GM23338 (cell line): ENCODE measurements at regions not wholly inside any gene's neighbourhood (a gene's known extent, or its start where the extent isn't known, plus 50 kb on each side); places are given as distances from the start of the nearest gene placed in this dataset.

Source experiments
- ATAC-seq: fragments of 200-7000 bp; cut with Tn5 transposase; 3 replicates; pipeline ENCODE4 v1.9.1; 2020
- DNase-seq: peaks from one replicate; pipeline ENCODE4 v3.0.0-alpha.2; 2015; ENCODE audit warnings: low spot score
- H2AFZ ChIP-seq: fragments of 200-600 bp; sonication (generic); 2 replicates; pipeline ENCODE4 v1.8.0; 2016; ENCODE audit warnings: antibody characterized with exemption, mild to moderate bottlenecking, moderate library complexity
- H3F3A ChIP-seq: fragments of 200-600 bp; sonication (generic); replicated peaks from 2 replicates; pipeline ENCODE4 v1.8.0; 2017; ENCODE audit warnings: antibody characterized with exemption, mixed run types, low read depth
- H3K27ac ChIP-seq: fragments of 200-600 bp; sonication (generic); 2 replicates; pipeline ENCODE4 v1.6.1; 2016; ENCODE audit warnings: low read depth
- H3K27me3 ChIP-seq: fragments of 200-600 bp; sonication (generic); 2 replicates; pipeline ENCODE4 v1.8.0; 2016; ENCODE audit warnings: mild to moderate bottlenecking, mixed run types, moderate library complexity; ENCODE audit not compliant: insufficient read depth
- H3K36me3 ChIP-seq: fragments of 200-600 bp; sonication (generic); 2 replicates; pipeline ENCODE4 v1.8.0; 2016; ENCODE audit warnings: mild to moderate bottlenecking; ENCODE audit not compliant: insufficient read depth
- H3K4me1 ChIP-seq: fragments of 200-600 bp; sonication (generic); 2 replicates; pipeline ENCODE4 v1.8.0; 2016; ENCODE audit warnings: mild to moderate bottlenecking, moderate library complexity; ENCODE audit not compliant: insufficient read depth
- H3K4me2 ChIP-seq: fragments of 200-600 bp; sonication (generic); 2 replicates; pipeline ENCODE4 v1.7.1; 2017; ENCODE audit warnings: mixed run types
- H3K4me3 ChIP-seq: fragments of 200-600 bp; sonication (generic); 2 replicates; pipeline ENCODE4 v1.6.1; 2016; ENCODE audit warnings: mixed run types
- H3K79me2 ChIP-seq: fragments of 200-600 bp; sonication (generic); replicated peaks from 2 replicates; pipeline ENCODE4 v1.8.0; 2017; ENCODE audit warnings: mild to moderate bottlenecking; ENCODE audit not compliant: insufficient read depth
- H3K9me2 ChIP-seq: fragments of 200-600 bp; sonication (generic); 2 replicates; pipeline ENCODE4 v1.8.0; 2017; ENCODE audit not compliant: insufficient read depth
- H4K20me1 ChIP-seq: fragments of 200-600 bp; sonication (generic); replicated peaks from 2 replicates; pipeline ENCODE4 v1.8.0; 2017; ENCODE audit warnings: mild to moderate bottlenecking; ENCODE audit not compliant: insufficient read depth
- H3K27ac Mint-ChIP-seq: 2 replicates; pipeline ENCODE4 v1.8.0; 2020; ENCODE audit warnings: inconsistent platforms, mild to moderate bottlenecking, moderate library complexity, mixed read lengths
- H3K27me3 Mint-ChIP-seq: 3 replicates; pipeline ENCODE4 v1.8.0; 2022; ENCODE audit warnings: low read depth, mild to moderate bottlenecking, moderate library complexity, mixed read lengths, inconsistent platforms; ENCODE audit not compliant: insufficient read depth, poor library complexity
- H3K36me3 Mint-ChIP-seq: 3 replicates; pipeline ENCODE4 v1.8.0; 2021; ENCODE audit warnings: low read depth, mild to moderate bottlenecking, inconsistent platforms, moderate library complexity, mixed read lengths
- H3K4me1 Mint-ChIP-seq: 3 replicates; pipeline ENCODE4 v1.8.0; 2020; ENCODE audit warnings: mild to moderate bottlenecking, inconsistent platforms, mixed read lengths
- H3K4me3 Mint-ChIP-seq: 3 replicates; pipeline ENCODE4 v1.8.0; 2021; ENCODE audit warnings: moderate library complexity, mild to moderate bottlenecking, inconsistent platforms, mixed read lengths
- H3K9me3 Mint-ChIP-seq: 3 replicates; pipeline ENCODE4 v1.8.0; 2020; ENCODE audit warnings: moderate library complexity, mild to moderate bottlenecking, inconsistent platforms, mixed read lengths
- CREB1 ChIP-seq: fragments of 250-450 bp; sonication (Bioruptor Pico); IDR thresholded peaks from 2 replicates; pipeline ENCODE4 v1.5.0; 2020; ENCODE audit warnings: low read depth, mild to moderate bottlenecking, moderate library complexity
- CTCF ChIP-seq, 2 experiments: fragments of 200-600 bp in 1 of 2; sonication (generic) in 1 of 2; conservative IDR thresholded peaks; 2 replicates each; pipeline versions ENCODE4 v1.5.1 to v1.6.1; 2016 to 2017; ENCODE audit warnings: antibody characterized with exemption in 2 of 2, low read depth in 2 of 2, mild to moderate bottlenecking in 2 of 2, moderate library complexity in 1 of 2
- ETS1 ChIP-seq: IDR thresholded peaks from 2 replicates; pipeline ENCODE4 v1.6.1; 2016; ENCODE audit warnings: antibody characterized with exemption
- EZH2 ChIP-seq: fragments of 200-600 bp; sonication (generic); IDR thresholded peaks from one replicate; pipeline ENCODE4 v1.8.0; 2017; ENCODE audit warnings: antibody characterized with exemption, mild to moderate bottlenecking, low read depth; ENCODE audit not compliant: unreplicated experiment
- EZH2phosphoT487 ChIP-seq: fragments of 200-600 bp; sonication (generic); IDR thresholded peaks from one replicate; pipeline ENCODE4 v1.8.1; 2018; ENCODE audit warnings: antibody characterized with exemption; ENCODE audit not compliant: unreplicated experiment
- JUNB ChIP-seq: IDR thresholded peaks from one replicate; pipeline ENCODE4 v1.6.1; 2016; ENCODE audit warnings: antibody characterized with exemption; ENCODE audit not compliant: unreplicated experiment
- NANOG ChIP-seq: IDR thresholded peaks from 2 replicates; pipeline ENCODE4 v1.6.1; 2016; ENCODE audit warnings: antibody characterized with exemption, borderline replicate concordance
- POLR2AphosphoS5 ChIP-seq: IDR thresholded peaks from 2 replicates; pipeline ENCODE4 v1.6.1; 2016; ENCODE audit warnings: antibody characterized with exemption, low read depth
- REST ChIP-seq: IDR thresholded peaks from one replicate; pipeline ENCODE4 v1.6.1; 2018; ENCODE audit warnings: antibody characterized with exemption; ENCODE audit not compliant: unreplicated experiment
- STAT1 ChIP-seq: IDR thresholded peaks from one replicate; pipeline ENCODE4 v1.6.1; 2016; ENCODE audit warnings: antibody characterized with exemption; ENCODE audit not compliant: unreplicated experiment
- ZNF114 ChIP-seq: fragments of 250-450 bp; sonication (Bioruptor Pico); IDR thresholded peaks from 2 replicates; pipeline ENCODE4 v1.5.0; 2020; ENCODE audit warnings: mild to moderate bottlenecking, moderate library complexity
- ZNF331 ChIP-seq: fragments of 250-450 bp; sonication (Bioruptor Pico); IDR thresholded peaks from 2 replicates; pipeline ENCODE4 v1.5.0; 2020; ENCODE audit warnings: low read depth, mild to moderate bottlenecking, moderate library complexity
- ZNF462 ChIP-seq: fragments of 250-450 bp; sonication (Bioruptor Pico); IDR thresholded peaks from 2 replicates; pipeline ENCODE4 v1.5.0; 2020; ENCODE audit warnings: mild to moderate bottlenecking, moderate library complexity

- H3K4me3 ChIP-seq, result no peak overlapping the region
- no peak overlapping the region for H3K4me2 ChIP-seq
- Mint-ChIP-seq H3K27me3 (peaks cover 2% of the 10 kb centered on the region), H3K27ac (no peak overlapping the region), H3K4me1 (peaks cover 10% of the 10 kb centered on the region; the same call in 2 of the 3 replicates), H3K9me3 (no peaks in the 10 kb centered on the region), H3K4me3 (no peak overlapping the region), H3K36me3 (no peaks in the 10 kb centered on the region)
- H3K4me1 ChIP-seq, result no peaks in the 10 kb centered on the region
- no peaks in the 10 kb centered on the region for H3F3A ChIP-seq
- no peaks in the 10 kb centered on the region for H3K36me3 ChIP-seq
- H3K79me2 ChIP-seq, result no peaks in the 10 kb centered on the region
- DNase-seq (no peak), ATAC-seq (no peak)
- H3K9me2 ChIP-seq, result peaks cover 8% of the 10 kb centered on the region; the same call in 1 of the 2 replicates
- no peak overlapping the region for H3K27ac ChIP-seq
- no peak overlapping the region for H2AFZ ChIP-seq
- no peaks in the 10 kb centered on the region for H4K20me1 ChIP-seq
- no peaks in the 10 kb centered on the region for H3K27me3 ChIP-seq
- TF ChIP-seq JUNB, result no peak
- no peak for TF ChIP-seq CREB1 (CRISPR knock-in tag)
- no peak for TF ChIP-seq ZNF114
- TF ChIP-seq EZH2phosphoT487, result no peak
- no peak for TF ChIP-seq REST
- no peak for TF ChIP-seq STAT1
- TF ChIP-seq POLR2AphosphoS5, result no peak
- no peak for TF ChIP-seq ETS1
- no peak for TF ChIP-seq CTCF (conservative IDR thresholded peaks at IDR 0.05; ENCODE audit: low read depth in 2 of 2)
- no peak for TF ChIP-seq ZNF331 (CRISPR knock-in tag)
- TF ChIP-seq NANOG, result no peak
- TF ChIP-seq EZH2, result no peak
- no peak for TF ChIP-seq ZNF462 (CRISPR knock-in tag)
These were observed 910.7 kb upstream of the FANCL start for GRCh38 chr2:59151805-59152204.
